Smooth muscle cell (in vitro differentiated cells): ENCODE measurements at regions not wholly inside any gene's neighbourhood (a gene's known extent, or its start where the extent isn't known, plus 50 kb on each side); places are given as distances from the start of the nearest gene placed in this dataset.

Experiments
- DNase-seq: peaks from one replicate; lab custom pipeline; 2025; ENCODE audit not compliant: unreplicated experiment; lab: John Stamatoyannopoulos, UW
- H2AFZ ChIP-seq: fragments of 200-600 bp; sonication (generic); 2 replicates; pipeline ENCODE4 v1.6.0; 2016; ENCODE audit warnings: antibody characterized with exemption, low read depth, mild to moderate bottlenecking
- H3F3A ChIP-seq: fragments of 200-600 bp; sonication (generic); 2 replicates; pipeline ENCODE4 v1.6.0; 2017; ENCODE audit warnings: antibody characterized with exemption, low read depth
- H3K27ac ChIP-seq: fragments of 200-600 bp; sonication (generic); 2 replicates; pipeline ENCODE4 v1.5.1; 2016; ENCODE audit warnings: low read depth, mild to moderate bottlenecking
- H3K27me3 ChIP-seq: fragments of 200-600 bp; sonication (generic); 2 replicates; pipeline ENCODE4 v1.6.1; 2016; ENCODE audit warnings: low read depth, mild to moderate bottlenecking
- H3K36me3 ChIP-seq: fragments of 200-600 bp; sonication (generic); 2 replicates; pipeline ENCODE4 v1.5.1; 2016; ENCODE audit warnings: low read depth
- H3K4me1 ChIP-seq: fragments of 200-600 bp; sonication (generic); 2 replicates; pipeline ENCODE4 v1.5.1; 2016; ENCODE audit warnings: low read depth
- H3K4me2 ChIP-seq: fragments of 200-600 bp; sonication (generic); 2 replicates; pipeline ENCODE4 v1.6.0; 2016; ENCODE audit warnings: mild to moderate bottlenecking
- H3K4me3 ChIP-seq: fragments of 200-600 bp; sonication (generic); 2 replicates; pipeline ENCODE4 v1.5.1; 2016; ENCODE audit warnings: mild to moderate bottlenecking
- H3K79me2 ChIP-seq: fragments of 200-600 bp; sonication (generic); 2 replicates; pipeline ENCODE4 v1.6.0; 2016; ENCODE audit warnings: low read depth, mild to moderate bottlenecking
- H3K9ac ChIP-seq: fragments of 200-600 bp; sonication (generic); 2 replicates; pipeline ENCODE4 v1.6.0; 2016; ENCODE audit warnings: low read depth
- H3K9me3 ChIP-seq: fragments of 200-600 bp; sonication (generic); replicated peaks from 2 replicates; pipeline ENCODE4 v1.5.1; 2016; ENCODE audit warnings: low read depth
- H4K20me1 ChIP-seq: fragments of 200-600 bp; sonication (generic); 2 replicates; pipeline ENCODE4 v1.6.0; 2016; ENCODE audit warnings: low read depth
- WGBS: methylation state at CpG from one replicate; pipeline ENCODE4 v1.1.7; 2016; ENCODE audit warnings: low lambda C conversion rate; 5-methylcytosine and 5-hydroxymethylcytosine counted together
- TF ChIP-seq, protein P1 (sequence below): fragments of 200-600 bp; sonication (generic); IDR thresholded peaks from 2 replicates; pipeline ENCODE4 v1.5.1; 2017; ENCODE audit warnings: borderline replicate concordance, mild to moderate bottlenecking, antibody characterized with exemption; ENCODE audit not compliant: insufficient read depth, poor library complexity, severe bottlenecking

- Histone ChIP-seq H3K27me3 (no peaks in the 10 kb centered on the region), H3K36me3 (no peaks in the 10 kb centered on the region), H2AFZ (peak overlapping the region; percentile 80), H3K4me2 (peak overlapping the region; percentile 69), H3K79me2 (no peaks in the 10 kb centered on the region), H4K20me1 (no peaks in the 10 kb centered on the region), H3K4me3 (peak overlapping the region; percentile 25), H3K9me3 (no peaks in the 10 kb centered on the region), H3K9ac (no peak overlapping the region), H3K27ac (peak overlapping the region; percentile 9), H3F3A (peaks cover 14% of the 10 kb centered on the region), H3K4me1 (peaks cover 27% of the 10 kb centered on the region)
- no peak for DNase-seq
- WGBS = 69% methylated on average over 5 of the region's 5 CpGs
- TF ChIP-seq, protein P1, sequence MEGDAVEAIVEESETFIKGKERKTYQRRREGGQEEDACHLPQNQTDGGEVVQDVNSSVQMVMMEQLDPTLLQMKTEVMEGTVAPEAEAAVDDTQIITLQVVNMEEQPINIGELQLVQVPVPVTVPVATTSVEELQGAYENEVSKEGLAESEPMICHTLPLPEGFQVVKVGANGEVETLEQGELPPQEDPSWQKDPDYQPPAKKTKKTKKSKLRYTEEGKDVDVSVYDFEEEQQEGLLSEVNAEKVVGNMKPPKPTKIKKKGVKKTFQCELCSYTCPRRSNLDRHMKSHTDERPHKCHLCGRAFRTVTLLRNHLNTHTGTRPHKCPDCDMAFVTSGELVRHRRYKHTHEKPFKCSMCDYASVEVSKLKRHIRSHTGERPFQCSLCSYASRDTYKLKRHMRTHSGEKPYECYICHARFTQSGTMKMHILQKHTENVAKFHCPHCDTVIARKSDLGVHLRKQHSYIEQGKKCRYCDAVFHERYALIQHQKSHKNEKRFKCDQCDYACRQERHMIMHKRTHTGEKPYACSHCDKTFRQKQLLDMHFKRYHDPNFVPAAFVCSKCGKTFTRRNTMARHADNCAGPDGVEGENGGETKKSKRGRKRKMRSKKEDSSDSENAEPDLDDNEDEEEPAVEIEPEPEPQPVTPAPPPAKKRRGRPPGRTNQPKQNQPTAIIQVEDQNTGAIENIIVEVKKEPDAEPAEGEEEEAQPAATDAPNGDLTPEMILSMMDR = no peak
Observed at GRCh38 chr4:112889619-112890527, 159.6 kb upstream of the ANK2 start.

GRCh38 chr4:112894480-112894879 lies 155.0 kb upstream of the ANK2 start:
- H3K4me2 ChIP-seq = no peak overlapping the region
- H3K9me3 ChIP-seq = no peaks in the 10 kb centered on the region
- H3K27me3 ChIP-seq = no peaks in the 10 kb centered on the region
- no peaks in the 10 kb centered on the region for H4K20me1 ChIP-seq
- TF ChIP-seq, protein P1 = no peak
- no peak overlapping the region for H3K9ac ChIP-seq
- H3K79me2 ChIP-seq = no peaks in the 10 kb centered on the region
- H3F3A ChIP-seq = peaks cover 36% of the 10 kb centered on the region
- no peak overlapping the region for H2AFZ ChIP-seq
- peaks cover 56% of the 10 kb centered on the region for H3K4me1 ChIP-seq
- no peak overlapping the region for H3K27ac ChIP-seq
- no peaks in the 10 kb centered on the region for H3K36me3 ChIP-seq
- no peak for DNase-seq
- no peak overlapping the region for H3K4me3 ChIP-seq
- WGBS = 92% methylated on average over 3 of the region's 3 CpGs

DNA sequence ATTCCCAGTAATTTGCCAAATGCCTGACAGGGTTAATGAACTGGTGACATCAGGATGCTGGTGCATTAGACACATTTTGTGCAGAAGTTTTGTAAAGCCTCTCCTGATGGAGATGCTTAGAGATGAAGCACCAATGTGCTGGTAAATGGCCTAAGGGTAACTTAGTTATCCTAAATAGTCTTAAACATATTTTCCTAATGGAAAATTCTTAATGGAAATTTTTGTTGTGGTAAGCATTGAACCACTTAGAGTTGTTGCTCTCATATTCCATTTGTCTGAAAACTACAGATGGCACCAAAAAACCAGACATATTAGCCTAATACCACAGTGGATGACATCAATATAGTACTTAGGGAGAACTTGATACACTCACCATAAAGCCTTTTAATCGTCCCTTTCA lies 154.5 kb upstream of the ANK2 start:
- Histone ChIP-seq H3K4me3 (no peak overlapping the region), H3K79me2 (no peaks in the 10 kb centered on the region), H3K9ac (no peak overlapping the region), H3K9me3 (no peaks in the 10 kb centered on the region), H3F3A (peaks cover 33% of the 10 kb centered on the region), H3K36me3 (no peaks in the 10 kb centered on the region), H3K4me1 (peaks cover 54% of the 10 kb centered on the region), H3K27ac (peak overlapping the region; percentile 50), H3K27me3 (no peaks in the 10 kb centered on the region), H3K4me2 (peak overlapping the region; percentile 69), H4K20me1 (no peaks in the 10 kb centered on the region), H2AFZ (no peak overlapping the region)
- 54% methylated on average over 1 of the region's 1 CpG for WGBS
- TF ChIP-seq, protein P1 = no peak
- no peak for DNase-seq
